GM21528 (cell line): ENCODE measurements at regions not wholly inside any gene's neighbourhood (a gene's known extent, or its start where the extent isn't known, plus 50 kb on each side); places are given as distances from the start of the nearest gene placed in this dataset.

Experiments
- ATAC-seq: cut with Tn5 transposase; IDR thresholded peaks from one replicate; pipeline ENCODE4 v1.9.1; 2021; ENCODE audit warnings: mild to moderate bottlenecking, moderate library complexity; ENCODE audit not compliant: unreplicated experiment, low FRiP score

- ATAC-seq, result no peak
Measured at GRCh38 chr7:18302097-18302496, 193.5 kb upstream of the HDAC9 start.

- ATAC-seq, result no peak
Measured at GRCh38 chr7:18305866-18306265, 189.7 kb upstream of the HDAC9 start.

GRCh38 chr7:18306696-18307095, 188.9 kb upstream of the HDAC9 start:
- ATAC-seq, result no peak

- ATAC-seq, result no peak
Measured at GRCh38 chr7:18308938-18309337, 186.6 kb upstream of the HDAC9 start.

GRCh38 chr7:18312482-18312881, 183.1 kb upstream of the HDAC9 start:
- no peak for ATAC-seq

GRCh38 chr7:18313965-18314364, 181.6 kb upstream of the HDAC9 start:
- no peak for ATAC-seq

GRCh38 chr7:18315241-18315640, 180.3 kb upstream of the HDAC9 start:
- no peak for ATAC-seq

GRCh38 chr7:18317941-18318340, 177.6 kb upstream of the HDAC9 start:
- ATAC-seq, result no peak

GRCh38 chr7:18320422-18320821, 175.1 kb upstream of the HDAC9 start:
- ATAC-seq, result no peak

GRCh38 chr7:18320971-18321567, 174.5 kb upstream of the HDAC9 start:
- peak; percentile 95 for ATAC-seq

GRCh38 chr7:18330548-18330947, 165.0 kb upstream of the HDAC9 start:
- ATAC-seq, result no peak

GRCh38 chr7:18336626-18337025, 158.9 kb upstream of the HDAC9 start:
- ATAC-seq, result no peak

- ATAC-seq, result no peak
Measured at GRCh38 chr7:18337048-18337809, 158.3 kb upstream of the HDAC9 start.

GRCh38 chr7:18338910-18339523, 156.5 kb upstream of the HDAC9 start:
- no peak for ATAC-seq

- no peak for ATAC-seq
Measured at GRCh38 chr7:18341756-18342155, 153.8 kb upstream of the HDAC9 start.

GRCh38 chr7:18343047-18343446, 152.5 kb upstream of the HDAC9 start:
- no peak for ATAC-seq

GRCh38 chr7:18344536-18344935, 151.0 kb upstream of the HDAC9 start:
- no peak for ATAC-seq

- peak; percentile 60 for ATAC-seq
Measured at GRCh38 chr7:18345641-18346234, 149.8 kb upstream of the HDAC9 start.

- no peak for ATAC-seq
Measured at GRCh38 chr7:18347170-18347569, 148.4 kb upstream of the HDAC9 start.

- ATAC-seq, result no peak
Measured at GRCh38 chr7:18350678-18351077, 144.9 kb upstream of the HDAC9 start.
